Panc1 (cell line): ENCODE measurements at regions not wholly inside any gene's neighbourhood (a gene's known extent, or its start where the extent isn't known, plus 50 kb on each side); places are given as distances from the start of the nearest gene placed in this dataset.

Experiments used
- ATAC-seq: fragments of 200-7000 bp; cut with Tn5 transposase; 2 replicates; pipeline ENCODE4 v1.9.1; 2020; ENCODE audit warnings: mild to moderate bottlenecking, moderate library complexity
- BruUV-seq: library from RNA; stranded (reverse); fragments of 400-500 nt; replicated peaks from 2 replicates; lab custom pipeline; 2021; lab: Mats Ljungman, UMichigan
- CTCF ChIA-PET: fragments of 300-600 bp; sonication (Branson Sonifier 250); formaldehyde crosslinking; loops from one replicate; lab custom pipeline; 2022; ENCODE audit warnings: antibody characterized with exemption; lab: Charles Lee
- POLR2A ChIA-PET: fragments of 300-600 bp; sonication (Branson Sonifier 250); formaldehyde crosslinking; loops from one replicate; lab custom pipeline; 2022; ENCODE audit warnings: antibody characterized with exemption; lab: Charles Lee
- DNase-seq: peaks from one replicate; pipeline ENCODE4 v3.0.0-alpha.2; 2010; ENCODE audit warnings: low read depth, low spot score
- H3K27ac ChIP-seq: 2 replicates; pipeline ENCODE4 v1.5.1; 2011; ENCODE audit warnings: mild to moderate bottlenecking, low read length, inconsistent platforms
- H3K27me3 ChIP-seq: fragments of 200-500 bp; sonication (Bioruptor generic); 2 replicates; pipeline ENCODE4 v1.6.0; 2014; ENCODE audit warnings: low read length, inconsistent platforms; ENCODE audit not compliant: control insufficient read depth, insufficient read depth
- H3K36me3 ChIP-seq: fragments of 200-500 bp; sonication (Bioruptor generic); 2 replicates; pipeline ENCODE4 v1.5.1; 2014; ENCODE audit warnings: inconsistent platforms, mild to moderate bottlenecking, low read length, moderate library complexity; ENCODE audit not compliant: control insufficient read depth, insufficient read depth
- H3K4me1 ChIP-seq: 2 replicates; pipeline ENCODE4 v1.5.1; 2011; ENCODE audit warnings: inconsistent platforms, mild to moderate bottlenecking, low read length, moderate library complexity; ENCODE audit not compliant: control insufficient read depth, insufficient read depth
- H3K4me3 ChIP-seq, 2 experiments: 2 replicates each; pipeline ENCODE4 v1.5.1; 2011 to 2012; ENCODE audit warnings: low read depth in 2 of 2, low read length in 2 of 2, mild to moderate bottlenecking in 2 of 2, inconsistent platforms in 1 of 2, moderate library complexity in 1 of 2
- H3K9me3 ChIP-seq: fragments of 200-500 bp; sonication (Bioruptor generic); 2 replicates; pipeline ENCODE4 v1.5.1; 2014; ENCODE audit warnings: low read depth, mild to moderate bottlenecking, inconsistent platforms, low read length, moderate library complexity; ENCODE audit not compliant: control insufficient read depth, insufficient read depth
- POLR2AphosphoS5 ChIP-seq: IDR thresholded peaks from 2 replicates; pipeline ENCODE4 v1.6.1; 2012; ENCODE audit warnings: mild to moderate bottlenecking, low read depth, low read length, moderate library complexity
- REST ChIP-seq, 2 experiments: IDR thresholded peaks; 2 replicates each; pipeline ENCODE4 v1.6.1; 2011 to 2012; ENCODE audit warnings: low read depth in 2 of 2, control low read depth in 1 of 2, low read length in 1 of 2, mild to moderate bottlenecking in 1 of 2, moderate library complexity in 1 of 2; ENCODE audit not compliant: insufficient read depth in 1 of 2
- SIN3A ChIP-seq: IDR thresholded peaks from 2 replicates; pipeline ENCODE4 v1.6.1; 2012; ENCODE audit warnings: low read depth, mild to moderate bottlenecking, low read length, moderate library complexity, borderline replicate concordance; ENCODE audit not compliant: insufficient read depth
- TCF7L2 ChIP-seq: IDR thresholded peaks from 2 replicates; pipeline ENCODE4 v1.6.1; 2011; ENCODE audit warnings: mild to moderate bottlenecking, low read depth, low read length, inconsistent platforms
- in situ Hi-C: cut with HindIII; loops from 2 replicates; pipeline ENCODE4 v1.10.0; 2016; ENCODE audit warnings: low sequenced_read_pairs, low pct_unique_long_range_greater_than_20kb
- intact Hi-C: fragments of 100-400 bp; cut with micrococcal nuclease; formaldehyde crosslinking; loops from one replicate; pipeline ENCODE4 v1.10.0; 2022; ENCODE audit not compliant: unreplicated experiment
- TF ChIP-seq, protein P1 (sequence below): fragments of 450-650 bp; IDR thresholded peaks from 2 replicates; pipeline ENCODE4 v1.5.1; 2017; ENCODE audit warnings: mild to moderate bottlenecking

GRCh38 chr7:68155676-68156075, 1159.0 kb downstream of the TYW1 start:
- no TSS peak for BruUV-seq
- no peak for ATAC-seq
- in situ Hi-C loops (no loop called here), intact Hi-C loops (no loop called here)
- DNase-seq: no peak
- Histone ChIP-seq H3K4me3 (no peak overlapping the region), H3K4me1 (no peaks in the 10 kb centered on the region), H3K27me3 (no peaks in the 10 kb centered on the region; the same call in 1 of the 2 replicates), H3K36me3 (no peaks in the 10 kb centered on the region), H3K27ac (no peak overlapping the region), H3K9me3 (no peaks in the 10 kb centered on the region)
- TF ChIP-seq REST (IDR thresholded peaks at IDR 0.05; ENCODE audit: insufficient read depth in 1 of 2, low read depth in 2 of 2, low read length in 1 of 2) (no peak), SIN3A (no peak), TCF7L2 (no peak), POLR2AphosphoS5 (no peak)
- TF ChIP-seq, protein P1, sequence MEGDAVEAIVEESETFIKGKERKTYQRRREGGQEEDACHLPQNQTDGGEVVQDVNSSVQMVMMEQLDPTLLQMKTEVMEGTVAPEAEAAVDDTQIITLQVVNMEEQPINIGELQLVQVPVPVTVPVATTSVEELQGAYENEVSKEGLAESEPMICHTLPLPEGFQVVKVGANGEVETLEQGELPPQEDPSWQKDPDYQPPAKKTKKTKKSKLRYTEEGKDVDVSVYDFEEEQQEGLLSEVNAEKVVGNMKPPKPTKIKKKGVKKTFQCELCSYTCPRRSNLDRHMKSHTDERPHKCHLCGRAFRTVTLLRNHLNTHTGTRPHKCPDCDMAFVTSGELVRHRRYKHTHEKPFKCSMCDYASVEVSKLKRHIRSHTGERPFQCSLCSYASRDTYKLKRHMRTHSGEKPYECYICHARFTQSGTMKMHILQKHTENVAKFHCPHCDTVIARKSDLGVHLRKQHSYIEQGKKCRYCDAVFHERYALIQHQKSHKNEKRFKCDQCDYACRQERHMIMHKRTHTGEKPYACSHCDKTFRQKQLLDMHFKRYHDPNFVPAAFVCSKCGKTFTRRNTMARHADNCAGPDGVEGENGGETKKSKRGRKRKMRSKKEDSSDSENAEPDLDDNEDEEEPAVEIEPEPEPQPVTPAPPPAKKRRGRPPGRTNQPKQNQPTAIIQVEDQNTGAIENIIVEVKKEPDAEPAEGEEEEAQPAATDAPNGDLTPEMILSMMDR: no peak
- POLR2A ChIA-PET: no interaction called here
- CTCF ChIA-PET: no interaction called here

- DNase-seq (no peak), ATAC-seq (no peak)
- Histone ChIP-seq H3K4me1 (no peaks in the 10 kb centered on the region), H3K27me3 (no peaks in the 10 kb centered on the region), H3K9me3 (no peaks in the 10 kb centered on the region), H3K36me3 (no peaks in the 10 kb centered on the region), H3K4me3 (no peak overlapping the region), H3K27ac (no peak overlapping the region)
- ChIA-PET CTCF (no interaction called here), POLR2A (no interaction called here)
- TF ChIP-seq SIN3A: no peak
- TF ChIP-seq POLR2AphosphoS5: no peak
- TF ChIP-seq, protein P1: no peak
- TF ChIP-seq REST (IDR thresholded peaks at IDR 0.05; ENCODE audit: insufficient read depth in 1 of 2, low read depth in 2 of 2, low read length in 1 of 2): no peak
- no peak for TF ChIP-seq TCF7L2
- in situ Hi-C loops: no loop called here
- no TSS peak for BruUV-seq
- intact Hi-C loops: no loop called here
Observed at GRCh38 chr7:68158686-68159295, 1162.2 kb downstream of the TYW1 start.
